ENCODE measurements at regions not wholly inside any gene's neighbourhood (a gene's known extent, or its start where the extent isn't known, plus 50 kb on each side); places are given as distances from the start of the nearest gene placed in this dataset.

DNA sequence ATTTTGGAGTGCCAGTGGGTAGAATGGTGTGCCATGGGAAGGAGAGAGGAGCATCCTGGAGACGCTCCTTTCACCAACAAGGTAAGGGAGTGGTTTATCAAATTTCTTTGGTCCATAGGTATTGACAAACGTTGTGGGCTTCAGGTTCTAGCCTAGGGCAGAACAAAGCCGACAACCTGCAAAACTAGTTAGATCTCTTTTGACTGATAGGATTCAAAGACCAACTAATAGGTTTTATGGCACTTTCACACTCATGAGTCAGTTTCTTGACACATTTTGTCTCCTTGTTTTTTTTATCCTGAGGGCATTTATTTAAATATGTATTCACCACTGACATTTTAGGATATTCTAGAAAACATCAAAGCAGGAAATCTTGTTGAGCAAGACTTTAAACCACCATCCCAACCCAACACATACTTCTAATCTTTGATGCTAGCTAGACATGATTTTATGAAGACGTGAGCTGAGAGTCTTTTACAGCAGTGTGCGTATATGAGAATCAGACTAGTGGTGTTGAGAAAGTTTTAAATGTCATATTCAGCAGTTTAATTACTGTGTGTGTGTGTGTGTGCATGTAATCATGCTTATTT is 370.4 kb upstream of the HSF2 start:
- DNase-seq, result no peak

DNA sequence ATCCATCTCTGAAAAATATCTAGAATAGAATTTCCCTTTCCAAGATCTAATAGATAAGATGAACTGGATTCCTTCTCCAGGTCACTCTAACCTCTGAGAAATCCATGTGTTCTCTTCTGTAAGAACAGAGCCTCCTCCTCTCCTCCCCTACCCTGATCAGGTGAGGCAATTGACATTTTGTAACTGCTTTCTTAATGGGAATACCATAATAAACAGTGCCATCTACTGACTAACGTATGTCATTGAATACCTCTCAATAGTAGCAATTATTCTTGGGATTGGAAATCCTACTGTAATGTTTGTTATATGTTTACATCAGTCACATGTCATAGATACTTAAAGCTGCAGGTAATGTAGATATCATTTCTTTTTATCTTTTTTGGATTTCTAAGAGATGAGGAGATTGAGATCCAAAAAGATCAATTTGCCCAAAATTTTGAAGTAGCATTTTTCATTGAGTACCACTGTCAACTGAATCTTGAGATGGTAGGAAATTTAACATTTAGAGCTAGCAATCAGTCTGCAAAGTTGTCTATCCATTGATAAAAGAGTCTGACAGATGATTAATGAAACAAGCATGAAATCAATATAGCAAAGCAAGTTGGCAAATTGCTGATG is 365.8 kb upstream of the HSF2 start:
- peak; percentile 43 for DNase-seq

- DNase-seq, result no peak
Observed at GRCh38 chr6:122035173-122035572, 364.3 kb upstream of the HSF2 start.

GRCh38 chr6:122040261-122040660 is 359.2 kb upstream of the HSF2 start:
- no peak for DNase-seq

GRCh38 chr6:122042380-122042779 is 357.1 kb upstream of the HSF2 start:
- no peak for DNase-seq

GRCh38 chr6:122042960-122043735 is 356.3 kb upstream of the HSF2 start:
- DNase-seq, result no peak

- no peak for DNase-seq
Observed at GRCh38 chr6:122048570-122048969, 350.9 kb upstream of the HSF2 start.

DNA sequence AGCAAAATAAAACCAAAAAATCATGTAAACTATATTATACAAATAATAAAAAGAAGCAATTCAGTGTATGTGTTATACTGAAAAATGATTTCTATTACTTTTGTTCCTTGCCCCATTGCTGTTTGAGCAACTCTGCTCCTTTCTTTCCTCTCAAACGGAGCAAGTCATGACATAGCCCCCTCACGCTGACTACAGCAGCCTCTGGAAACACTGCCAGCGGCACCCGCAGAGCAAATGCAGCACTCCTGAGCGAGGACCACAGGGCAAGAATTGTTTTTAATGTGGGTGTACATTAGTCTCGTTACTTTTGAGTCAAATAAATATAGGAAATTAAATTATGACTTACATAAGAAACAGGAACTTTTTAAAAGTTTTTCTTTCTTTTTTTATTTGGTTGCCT is 350.1 kb upstream of the HSF2 start:
- DNase-seq, result no peak

- DNase-seq, result no peak
Observed at GRCh38 chr6:122050242-122050755, 349.2 kb upstream of the HSF2 start.

DNA sequence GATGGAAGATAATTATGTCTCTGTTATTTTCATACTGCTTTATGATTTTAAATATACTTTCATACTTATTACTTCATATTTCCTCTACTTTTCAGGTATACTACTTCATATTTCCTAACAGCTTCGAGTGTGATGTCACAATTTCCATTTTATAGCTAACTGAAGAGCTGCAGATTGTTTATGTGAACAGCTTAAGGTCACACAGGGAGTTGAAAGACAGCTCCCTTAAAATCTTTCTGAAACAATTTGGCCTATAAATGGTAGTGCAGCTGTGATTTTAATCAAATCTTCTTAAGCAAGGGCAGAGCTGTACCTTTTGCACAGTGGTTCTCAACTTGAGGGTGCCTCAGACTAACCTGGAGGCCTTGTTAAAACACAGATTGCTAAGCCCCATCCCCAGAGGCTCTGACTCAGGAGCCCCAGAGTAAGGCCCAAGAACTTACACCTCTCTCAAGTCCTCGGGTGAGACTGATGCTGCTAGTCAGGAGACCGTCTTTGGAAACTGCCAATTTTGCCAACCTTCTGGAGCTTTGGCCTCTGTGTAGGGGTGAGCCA is 347.0 kb upstream of the HSF2 start:
- DNase-seq, result no peak

GRCh38 chr6:122059918-122060317 is 339.5 kb upstream of the HSF2 start:
- no peak for DNase-seq

- no peak for DNase-seq
Observed at GRCh38 chr6:122061855-122062254, 337.6 kb upstream of the HSF2 start.

DNA sequence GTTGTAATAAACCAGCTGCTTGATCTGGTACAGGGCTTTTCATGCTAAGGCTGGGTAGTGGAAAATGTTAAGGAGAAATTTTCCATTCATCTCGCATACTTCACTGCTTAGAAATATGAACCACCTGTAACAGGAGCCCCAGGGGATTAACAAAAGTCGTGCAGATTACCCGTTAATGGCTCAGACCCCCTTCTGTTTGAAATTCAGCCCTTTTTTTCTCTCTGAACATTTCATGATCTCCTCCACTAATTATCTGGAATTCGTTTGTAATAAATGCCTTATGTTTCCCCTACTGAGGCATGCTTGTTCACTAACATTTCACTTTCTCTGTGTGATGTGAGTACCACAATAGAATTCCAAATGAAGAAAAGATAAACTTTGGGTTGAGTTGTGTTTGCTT is 336.4 kb upstream of the HSF2 start:
- no peak for DNase-seq

DNA sequence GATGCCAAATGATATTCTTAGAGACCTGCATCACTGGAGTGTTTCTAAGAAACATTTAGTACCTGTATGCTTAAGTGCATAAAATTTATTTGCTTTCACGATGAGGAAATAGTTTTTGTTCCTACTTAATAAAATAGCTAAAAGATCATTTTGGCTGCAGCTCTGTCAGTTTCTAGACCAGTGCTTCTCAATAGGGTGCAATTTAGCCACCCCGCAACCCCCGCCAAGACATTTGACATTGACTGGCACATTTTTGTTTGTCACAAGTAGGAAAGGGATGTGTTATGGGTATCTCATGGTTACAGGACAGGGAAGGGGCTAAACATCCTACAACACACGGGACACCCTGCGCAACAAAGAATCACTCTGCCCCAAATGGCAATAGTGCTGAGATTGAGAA is 335.7 kb upstream of the HSF2 start:
- no peak for DNase-seq

GRCh38 chr6:122066200-122066599 is 333.3 kb upstream of the HSF2 start:
- no peak for DNase-seq

DNA sequence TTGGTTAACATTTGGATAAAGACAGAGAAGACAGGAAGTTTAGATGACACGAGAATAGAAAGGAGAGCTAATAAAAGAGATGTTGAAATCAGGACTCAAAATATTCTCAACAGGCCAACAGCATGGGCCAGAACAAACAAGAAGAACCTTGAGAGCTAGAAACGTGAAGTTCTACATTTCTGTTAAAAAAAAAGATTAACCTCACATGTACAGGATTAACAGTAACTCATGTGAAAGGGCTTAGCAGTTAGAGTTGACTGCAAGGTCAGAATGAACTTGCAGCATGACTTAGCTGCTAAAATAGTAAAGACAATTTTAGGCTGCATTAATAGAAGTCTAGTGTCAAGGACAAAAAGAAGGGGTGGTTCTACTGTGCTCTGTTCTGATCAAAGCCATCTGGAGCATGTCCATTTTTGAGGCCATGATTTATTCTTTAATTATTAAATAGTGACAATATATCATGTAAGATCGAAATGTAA is 331.1 kb upstream of the HSF2 start:
- DNase-seq, result no peak

DNA sequence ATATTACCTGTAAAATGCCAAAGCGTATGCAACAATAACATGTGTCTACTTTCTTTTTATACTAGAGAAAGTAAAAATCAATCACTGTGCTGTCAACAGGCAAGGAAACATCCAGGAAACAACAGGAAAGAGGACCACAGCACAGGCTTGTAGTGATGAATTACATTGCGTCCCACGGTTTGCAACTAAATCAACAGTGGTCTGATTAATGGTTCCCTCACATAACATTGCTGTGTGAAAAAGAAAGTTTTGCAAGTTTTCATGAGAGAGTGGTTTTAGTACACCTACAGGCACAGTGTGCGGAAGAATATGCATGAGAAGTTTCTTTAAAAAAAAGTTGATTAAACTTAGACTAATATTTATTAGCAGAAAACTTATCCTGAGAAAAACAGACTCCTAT is 329.5 kb upstream of the HSF2 start:
- DNase-seq, result no peak

DNA sequence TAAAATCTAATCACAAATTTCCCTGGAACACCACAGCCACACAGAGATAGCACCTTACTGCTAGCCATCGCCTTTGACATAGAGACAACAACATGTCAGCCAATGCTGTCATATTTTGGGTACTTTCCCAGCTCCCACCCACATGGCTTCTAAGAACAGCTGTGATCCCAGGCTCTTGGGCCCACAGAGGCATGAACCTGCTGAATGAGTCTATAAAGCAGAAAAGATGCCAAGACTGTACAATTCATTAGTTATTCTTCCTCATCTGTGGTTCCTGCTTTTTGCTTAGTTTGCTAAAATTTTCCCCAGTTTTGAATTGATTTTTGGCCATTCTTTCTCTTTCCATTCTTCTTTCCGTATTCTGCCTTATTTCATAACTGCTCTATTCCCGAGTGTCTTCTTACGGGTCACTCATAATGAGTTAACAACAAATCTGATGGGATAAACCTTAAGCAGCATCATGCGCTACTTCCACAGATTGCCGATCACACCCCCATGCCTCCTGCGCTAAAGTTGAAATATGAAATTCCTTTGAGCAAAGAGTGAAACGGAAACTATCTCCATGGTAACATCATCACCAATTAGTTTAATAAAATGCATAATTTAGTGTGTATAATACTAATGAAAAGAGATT is 327.3 kb upstream of the HSF2 start:
- no peak for DNase-seq

DNA sequence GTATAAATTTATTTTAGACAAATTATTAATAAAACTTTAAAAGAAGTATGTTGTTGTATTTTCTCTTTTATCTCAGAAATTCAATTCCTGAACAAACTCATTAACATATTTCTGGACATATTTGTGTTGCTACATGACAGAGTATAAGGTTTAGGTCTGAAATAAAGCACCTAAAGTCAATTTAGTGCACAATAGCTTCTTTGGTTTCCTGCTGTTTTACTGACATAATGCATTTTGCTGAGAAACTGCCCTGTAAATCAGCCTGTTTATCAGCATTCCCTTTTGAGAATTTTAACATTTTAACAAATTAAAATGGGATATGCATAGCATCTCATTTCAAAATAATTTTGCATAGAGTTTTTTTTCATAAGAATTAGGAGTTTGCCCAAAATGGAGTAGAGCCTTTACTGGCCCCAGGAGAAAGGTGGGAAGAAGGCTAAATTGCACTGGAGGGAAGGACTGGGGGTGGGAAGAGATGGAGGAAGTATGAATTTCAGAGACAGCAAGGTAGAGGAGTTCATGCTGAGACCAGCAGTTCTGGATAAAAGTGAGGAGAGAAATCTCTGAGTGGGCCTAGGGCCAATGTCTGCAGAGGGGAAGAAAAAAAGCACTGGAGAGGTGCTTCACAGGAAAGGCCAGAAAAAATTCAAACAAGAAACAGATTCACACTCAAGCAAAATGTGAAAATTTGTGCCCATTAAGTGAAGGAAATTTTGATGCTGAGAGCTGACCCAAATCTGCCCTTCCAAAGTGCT is 324.2 kb upstream of the HSF2 start:
- DNase-seq, result no peak

- DNase-seq, result no peak
Observed at GRCh38 chr6:122075917-122076316, 323.5 kb upstream of the HSF2 start.

- no peak for DNase-seq
Observed at GRCh38 chr6:122077603-122078002, 321.8 kb upstream of the HSF2 start.

GRCh38 chr6:122078481-122078880 is 321.0 kb upstream of the HSF2 start:
- DNase-seq, result no peak

GRCh38 chr6:122079916-122080315 is 319.5 kb upstream of the HSF2 start:
- DNase-seq, result no peak
